HEK293T (cell line): ENCODE measurements at regions not wholly inside any gene's neighbourhood (a gene's known extent, or its start where the extent isn't known, plus 50 kb on each side); places are given as distances from the start of the nearest gene placed in this dataset.

Experiments
- CTCF ChIA-PET: fragments of 350-600 bp; formaldehyde crosslinking; extraction: SDS; loops from one replicate; lab custom pipeline; 2021; ENCODE audit warnings: antibody characterized with exemption, inconsistent platforms; lab: Yijun Ruan, JAX
- POLR2A ChIA-PET: fragments of 350-600 bp; formaldehyde crosslinking; extraction: SDS; loops from one replicate; lab custom pipeline; 2020; ENCODE audit warnings: antibody characterized with exemption, inconsistent platforms; lab: Yijun Ruan, JAX
- DNase-seq: peaks from one replicate; pipeline ENCODE4 v3.0.0; 2012; ENCODE audit warnings: mixed read lengths; ENCODE audit errors: extremely low spot score
- ARNT ChIP-seq: fragments of 450-650 bp; IDR thresholded peaks from 2 replicates; pipeline ENCODE4 v1.6.1; 2017; ENCODE audit warnings: mild to moderate bottlenecking
- BHLHE40 ChIP-seq: fragments of 450-650 bp; IDR thresholded peaks from 2 replicates; pipeline ENCODE4 v1.6.1; 2016; ENCODE audit warnings: mild to moderate bottlenecking, moderate library complexity, borderline replicate concordance
- CTBP1 ChIP-seq: fragments of 450-650 bp; IDR thresholded peaks from 2 replicates; pipeline ENCODE4 v1.6.1; 2016; ENCODE audit warnings: borderline replicate concordance
- ELF4 ChIP-seq: fragments of 450-650 bp; IDR thresholded peaks from 2 replicates; pipeline ENCODE4 v1.6.1; 2017; ENCODE audit warnings: antibody characterized with exemption
- FOXA1 ChIP-seq: fragments of 450-650 bp; IDR thresholded peaks from 2 replicates; pipeline ENCODE4 v1.6.1; 2016; ENCODE audit warnings: mild to moderate bottlenecking
- FOXK2 ChIP-seq: fragments of 450-650 bp; IDR thresholded peaks from 2 replicates; pipeline ENCODE4 v1.6.1; 2016; ENCODE audit warnings: mild to moderate bottlenecking
- FOXM1 ChIP-seq: fragments of 450-650 bp; IDR thresholded peaks from 2 replicates; pipeline ENCODE4 v1.6.1; 2017; ENCODE audit warnings: mild to moderate bottlenecking, borderline replicate concordance
- HDGF ChIP-seq: fragments of 450-650 bp; IDR thresholded peaks from 2 replicates; pipeline ENCODE4 v1.6.1; 2017; ENCODE audit warnings: antibody characterized with exemption, borderline replicate concordance
- L3MBTL2 ChIP-seq: fragments of 450-650 bp; conservative IDR thresholded peaks from 2 replicates; pipeline ENCODE4 v1.6.1; 2016; ENCODE audit warnings: mild to moderate bottlenecking
- LEF1 ChIP-seq: fragments of 450-650 bp; IDR thresholded peaks from 2 replicates; pipeline ENCODE4 v1.6.1; 2017; ENCODE audit warnings: mild to moderate bottlenecking, borderline replicate concordance
- NFRKB ChIP-seq: fragments of 450-650 bp; IDR thresholded peaks from 2 replicates; pipeline ENCODE4 v1.6.1; 2016; ENCODE audit warnings: mild to moderate bottlenecking, moderate library complexity
- SP1 ChIP-seq: fragments of 450-650 bp; IDR thresholded peaks from 2 replicates; pipeline ENCODE4 v1.6.1; 2017
- SUZ12 ChIP-seq: fragments of 450-650 bp; IDR thresholded peaks from 2 replicates; pipeline ENCODE4 v1.6.1; 2016; ENCODE audit warnings: mild to moderate bottlenecking
- TARDBP ChIP-seq: fragments of 450-650 bp; IDR thresholded peaks from 2 replicates; pipeline ENCODE4 v1.6.1; 2016
- ZNF384 ChIP-seq: fragments of 450-650 bp; IDR thresholded peaks from 2 replicates; pipeline ENCODE4 v1.6.1; 2016
- TF ChIP-seq, protein P1 (sequence below): fragments of 450-650 bp; IDR thresholded peaks from 2 replicates; pipeline ENCODE4 v1.6.1; 2016

DNA sequence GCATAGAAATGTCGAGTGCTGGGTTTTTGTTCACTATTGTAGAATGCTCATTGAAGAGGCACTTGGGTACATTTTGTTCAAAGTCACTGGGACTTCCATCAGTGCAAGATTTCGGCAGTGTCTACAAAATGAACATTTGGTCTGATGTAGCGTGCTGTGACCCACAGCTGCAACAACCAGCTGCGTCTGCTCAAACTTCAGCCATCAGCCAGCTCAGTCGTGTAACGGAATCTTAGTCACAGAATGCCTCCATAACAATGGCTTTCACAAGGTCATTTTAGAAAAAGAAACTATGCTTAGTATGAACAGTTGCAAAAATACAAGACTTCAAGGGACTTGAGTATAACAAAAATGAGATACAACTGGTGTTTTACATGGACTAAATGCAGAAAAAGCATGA is 828.1 kb upstream of the GRAMD2B start:
- TF ChIP-seq CTBP1 (no peak), NFRKB (no peak), L3MBTL2 (no peak), BHLHE40 (no peak), ARNT (no peak), FOXK2 (no peak), FOXM1 (no peak), TARDBP (no peak), ELF4 (no peak), ZNF384 (no peak), FOXA1 (no peak), SP1 (no peak)
- DNase-seq = no peak
- ChIA-PET POLR2A (no interaction called here), CTCF (no interaction called here)

GRCh38 chr5:125595845-125596244 is 827.4 kb upstream of the GRAMD2B start:
- no peak for DNase-seq
- TF ChIP-seq LEF1 = no peak
- TF ChIP-seq FOXM1 = no peak
- no peak for TF ChIP-seq FOXK2
- no peak for TF ChIP-seq SP1
- TF ChIP-seq HDGF = no peak
- no peak for TF ChIP-seq ZNF384
- ChIA-PET POLR2A (no interaction called here), CTCF (no interaction called here)

GRCh38 chr5:125597338-125597737 is 825.9 kb upstream of the GRAMD2B start:
- POLR2A ChIA-PET = no interaction called here
- CTCF ChIA-PET = interaction anchor here (0.6 kb wide), 1 partner anchor 600 kb away, joined by 4 read pairs; no protein-coding TSS in a partner anchor
- DNase-seq = no peak
- no peak for TF ChIP-seq SP1
- no peak for TF ChIP-seq TARDBP
- no peak for TF ChIP-seq CTBP1
- TF ChIP-seq, protein P1, sequence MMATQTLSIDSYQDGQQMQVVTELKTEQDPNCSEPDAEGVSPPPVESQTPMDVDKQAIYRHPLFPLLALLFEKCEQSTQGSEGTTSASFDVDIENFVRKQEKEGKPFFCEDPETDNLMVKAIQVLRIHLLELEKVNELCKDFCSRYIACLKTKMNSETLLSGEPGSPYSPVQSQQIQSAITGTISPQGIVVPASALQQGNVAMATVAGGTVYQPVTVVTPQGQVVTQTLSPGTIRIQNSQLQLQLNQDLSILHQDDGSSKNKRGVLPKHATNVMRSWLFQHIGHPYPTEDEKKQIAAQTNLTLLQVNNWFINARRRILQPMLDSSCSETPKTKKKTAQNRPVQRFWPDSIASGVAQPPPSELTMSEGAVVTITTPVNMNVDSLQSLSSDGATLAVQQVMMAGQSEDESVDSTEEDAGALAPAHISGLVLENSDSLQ = no peak
- TF ChIP-seq NFRKB = no peak
- TF ChIP-seq ARNT = no peak
- no peak for TF ChIP-seq FOXM1
- TF ChIP-seq BHLHE40 = no peak
- no peak for TF ChIP-seq ZNF384
- TF ChIP-seq FOXK2 = no peak
- TF ChIP-seq L3MBTL2 = no peak
- no peak for TF ChIP-seq ELF4
- TF ChIP-seq LEF1 = no peak
- no peak for TF ChIP-seq SUZ12
- TF ChIP-seq HDGF = no peak

GRCh38 chr5:125600559-125600958 is 822.6 kb upstream of the GRAMD2B start:
- no peak for TF ChIP-seq NFRKB
- no peak for TF ChIP-seq BHLHE40
- no peak for TF ChIP-seq FOXM1
- TF ChIP-seq FOXA1 = no peak
- TF ChIP-seq, protein P1 = no peak
- no peak for TF ChIP-seq ARNT
- TF ChIP-seq CTBP1 = no peak
- no peak for TF ChIP-seq FOXK2
- TF ChIP-seq SP1 = no peak
- no peak for DNase-seq
- CTCF ChIA-PET = interaction anchor here (0.7 kb wide), 1 partner anchor 78 kb away, joined by 7 read pairs; no protein-coding TSS in a partner anchor
- POLR2A ChIA-PET = no interaction called here

GRCh38 chr5:125602184-125602583 is 821.0 kb upstream of the GRAMD2B start:
- CTCF ChIA-PET = no interaction called here
- DNase-seq = no peak
- no peak for TF ChIP-seq TARDBP
- no peak for TF ChIP-seq ELF4
- no peak for TF ChIP-seq SUZ12
- TF ChIP-seq CTBP1 = no peak
- TF ChIP-seq SP1 = no peak
- no peak for TF ChIP-seq FOXM1
- TF ChIP-seq LEF1 = no peak
- no peak for TF ChIP-seq FOXK2
- TF ChIP-seq NFRKB = no peak
- TF ChIP-seq L3MBTL2 = no peak
- no peak for TF ChIP-seq ARNT
- TF ChIP-seq FOXA1 = no peak
- TF ChIP-seq ZNF384 = no peak
- TF ChIP-seq, protein P1 = no peak
- TF ChIP-seq BHLHE40 = no peak
- no peak for TF ChIP-seq HDGF
- POLR2A ChIA-PET = no interaction called here

DNA sequence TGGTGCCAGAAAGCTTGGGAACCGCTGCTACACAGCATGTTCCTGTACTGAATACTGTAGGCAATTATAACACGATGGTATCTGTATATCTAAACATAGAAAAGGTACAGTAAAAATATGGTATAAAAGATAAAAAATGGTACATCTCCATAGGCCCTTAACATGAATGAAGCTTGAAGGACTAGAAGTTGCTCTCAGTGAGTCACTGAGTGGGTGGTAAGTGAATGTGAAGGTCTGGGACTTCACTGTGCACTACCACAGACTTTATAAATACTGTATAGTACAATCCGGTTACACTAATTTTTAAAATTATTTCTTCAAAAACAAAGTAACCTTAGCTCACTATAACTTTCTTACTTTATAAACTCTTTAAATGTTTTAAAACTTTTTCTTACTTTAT is 819.9 kb upstream of the GRAMD2B start:
- no peak for DNase-seq
- TF ChIP-seq, protein P1 = no peak
- no peak for TF ChIP-seq ZNF384
- no peak for TF ChIP-seq ARNT
- no peak for TF ChIP-seq TARDBP
- no peak for TF ChIP-seq FOXM1
- no peak for TF ChIP-seq BHLHE40
- TF ChIP-seq CTBP1 = no peak
- no peak for TF ChIP-seq FOXA1
- no peak for TF ChIP-seq HDGF
- no peak for TF ChIP-seq NFRKB
- CTCF ChIA-PET = no interaction called here
- POLR2A ChIA-PET = no interaction called here
